ENCODE measurements at regions not wholly inside any gene's neighbourhood (a gene's known extent, or its start where the extent isn't known, plus 50 kb on each side); places are given as distances from the start of the nearest gene placed in this dataset.

DNA sequence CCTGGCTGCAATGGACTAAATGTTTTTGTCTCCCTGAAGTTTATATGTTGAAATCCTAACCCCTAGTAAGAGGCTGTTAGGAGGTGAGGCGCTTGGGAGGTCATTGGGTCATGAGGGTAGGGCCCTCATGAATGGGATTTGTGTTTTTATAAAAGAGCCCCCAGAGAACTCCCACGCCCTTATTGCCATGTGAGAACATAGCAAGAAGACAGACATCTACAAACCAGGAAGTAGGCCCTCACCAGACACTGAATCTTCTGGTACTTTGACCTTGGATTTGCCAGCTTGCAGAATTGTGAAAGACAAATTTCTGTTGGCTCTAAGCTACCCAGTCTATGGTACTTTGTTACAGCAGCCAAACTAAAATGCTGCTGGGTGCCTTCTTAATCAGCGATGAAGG lies 96.1 kb upstream of the SPATA13 start:
- TF ChIP-seq, protein P1, sequence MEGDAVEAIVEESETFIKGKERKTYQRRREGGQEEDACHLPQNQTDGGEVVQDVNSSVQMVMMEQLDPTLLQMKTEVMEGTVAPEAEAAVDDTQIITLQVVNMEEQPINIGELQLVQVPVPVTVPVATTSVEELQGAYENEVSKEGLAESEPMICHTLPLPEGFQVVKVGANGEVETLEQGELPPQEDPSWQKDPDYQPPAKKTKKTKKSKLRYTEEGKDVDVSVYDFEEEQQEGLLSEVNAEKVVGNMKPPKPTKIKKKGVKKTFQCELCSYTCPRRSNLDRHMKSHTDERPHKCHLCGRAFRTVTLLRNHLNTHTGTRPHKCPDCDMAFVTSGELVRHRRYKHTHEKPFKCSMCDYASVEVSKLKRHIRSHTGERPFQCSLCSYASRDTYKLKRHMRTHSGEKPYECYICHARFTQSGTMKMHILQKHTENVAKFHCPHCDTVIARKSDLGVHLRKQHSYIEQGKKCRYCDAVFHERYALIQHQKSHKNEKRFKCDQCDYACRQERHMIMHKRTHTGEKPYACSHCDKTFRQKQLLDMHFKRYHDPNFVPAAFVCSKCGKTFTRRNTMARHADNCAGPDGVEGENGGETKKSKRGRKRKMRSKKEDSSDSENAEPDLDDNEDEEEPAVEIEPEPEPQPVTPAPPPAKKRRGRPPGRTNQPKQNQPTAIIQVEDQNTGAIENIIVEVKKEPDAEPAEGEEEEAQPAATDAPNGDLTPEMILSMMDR (IDR thresholded peaks at IDR 0.05; ENCODE audit: low read depth, low read length) = no peak
- TF ChIP-seq EZH2phosphoT487 (IDR thresholded peaks at IDR 0.05; ENCODE audit: low read depth) = no peak

All from OCI-LY3 (cell line).